ENCODE measurements at regions not wholly inside any gene's neighbourhood (a gene's known extent, or its start where the extent isn't known, plus 50 kb on each side); places are given as distances from the start of the nearest gene placed in this dataset.

DNA sequence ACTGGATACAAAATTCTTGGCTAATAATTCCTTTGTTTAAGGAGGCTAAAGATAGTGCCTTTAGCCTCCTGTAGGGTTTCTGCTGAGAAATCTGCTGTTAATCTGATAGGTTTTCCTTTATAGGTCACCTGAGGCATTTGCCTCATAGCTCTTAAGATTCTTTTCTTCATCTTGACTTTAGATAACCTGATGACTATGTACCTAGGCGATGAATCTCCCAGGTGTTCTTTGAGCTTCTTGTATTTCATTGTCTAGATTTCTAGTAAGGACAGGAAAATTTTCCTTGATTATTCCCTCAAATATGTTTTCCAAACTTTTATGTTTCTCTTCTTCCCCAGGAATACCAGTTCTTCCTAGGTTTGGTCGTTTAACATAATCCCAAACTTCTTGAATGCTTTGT lies 479.4 kb upstream of the MAN1A1 start:
- FAIRE-seq (no peak), DNase-seq (ENCODE audit: extremely low read depth in 1 of 4, low spot score in 3 of 4) (no peak), ATAC-seq (no peak)
- POLR2A ChIA-PET = no interaction called here
- H3K36me3 ChIP-seq (ENCODE audit: control insufficient read depth, insufficient read depth, low read length) = no peaks in the 10 kb centered on the region
- H3K27ac ChIP-seq (ENCODE audit: extremely low read depth, low read depth, low read length) = no peak overlapping the region
- no TSS peak for BruUV-seq (replicated peaks)
- in situ Hi-C loops (cut with MboI) = no loop called here
- H3K9me3 ChIP-seq (replicated peaks; ENCODE audit: control insufficient read depth, insufficient read depth, low read depth, low read length) = no peaks in the 10 kb centered on the region
- no peak overlapping the region for H2AFZ ChIP-seq (ENCODE audit: low read depth, low read length)
- H3K4me1 ChIP-seq (replicated peaks in 1 of 2; ENCODE audit: control insufficient read depth in 2 of 2, insufficient read depth in 2 of 2, low read length in 2 of 2) = peaks cover 0 to 4% of the 10 kb centered on the region in 2 experiments; a peak in 1 of 5 replicates
- H3K9ac ChIP-seq (ENCODE audit: insufficient read depth in 1 of 2, low read depth in 2 of 2, low read length in 2 of 2) = no peak overlapping the region
- TF ChIP-seq ZNF766 (CRISPR knock-in tag; conservative IDR thresholded peaks at IDR 0.05) (no peak), ARID2 (IDR thresholded peaks at IDR 0.05) (no peak), ZNF668 (CRISPR knock-in tag; IDR thresholded peaks at IDR 0.05) (no peak), SMARCA4 (IDR thresholded peaks at IDR 0.05) (no peak), ZNF140 (CRISPR knock-in tag; IDR thresholded peaks at IDR 0.05) (no peak), RBM34 (IDR thresholded peaks at IDR 0.05; ENCODE audit: borderline replicate concordance, insufficient read depth, low read length) (no peak), ZNF76 (CRISPR knock-in tag; IDR thresholded peaks at IDR 0.05; ENCODE audit: borderline replicate concordance) (no peak), EZH2 (IDR thresholded peaks at IDR 0.05; ENCODE audit: borderline replicate concordance, low read depth, low read length) (no peak), ZBTB12 (CRISPR knock-in tag; IDR thresholded peaks at IDR 0.05) (no peak), RBM15 (IDR thresholded peaks at IDR 0.05; ENCODE audit: insufficient read depth, low read length) (no peak), ZC3H11A (IDR thresholded peaks at IDR 0.05; ENCODE audit: low read depth, low read length) (no peak), MYBL2 (IDR thresholded peaks at IDR 0.05; ENCODE audit: low read depth) (no peak), MYBL2 (CRISPR knock-in tag; IDR thresholded peaks at IDR 0.05; ENCODE audit: borderline replicate concordance) (no peak)
- TF ChIP-seq, protein P1, sequence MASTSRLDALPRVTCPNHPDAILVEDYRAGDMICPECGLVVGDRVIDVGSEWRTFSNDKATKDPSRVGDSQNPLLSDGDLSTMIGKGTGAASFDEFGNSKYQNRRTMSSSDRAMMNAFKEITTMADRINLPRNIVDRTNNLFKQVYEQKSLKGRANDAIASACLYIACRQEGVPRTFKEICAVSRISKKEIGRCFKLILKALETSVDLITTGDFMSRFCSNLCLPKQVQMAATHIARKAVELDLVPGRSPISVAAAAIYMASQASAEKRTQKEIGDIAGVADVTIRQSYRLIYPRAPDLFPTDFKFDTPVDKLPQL (IDR thresholded peaks at IDR 0.05; ENCODE audit: extremely low read depth, insufficient read length) = no peak
- TF ChIP-seq, protein P2, sequence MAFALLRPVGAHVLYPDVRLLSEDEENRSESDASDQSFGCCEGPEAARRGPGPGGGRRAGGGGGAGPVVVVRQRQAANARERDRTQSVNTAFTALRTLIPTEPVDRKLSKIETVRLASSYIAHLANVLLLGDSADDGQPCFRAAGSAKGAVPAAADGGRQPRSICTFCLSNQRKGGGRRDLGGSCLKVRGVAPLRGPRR (CRISPR knock-in tag; IDR thresholded peaks at IDR 0.05) = no peak
- intact Hi-C loops (cut with micrococcal nuclease) = no loop called here
- H3K4me3 ChIP-seq = no peak overlapping the region
- no peaks in the 10 kb centered on the region for H3K9me1 ChIP-seq (ENCODE audit: control insufficient read depth, insufficient read depth, low read length)
- H3K79me2 ChIP-seq (ENCODE audit: control insufficient read depth, insufficient read depth, low read length) = no peaks in the 10 kb centered on the region
- no peak overlapping the region for H3K4me2 ChIP-seq (ENCODE audit: insufficient read depth, low read length)
- 0% methylated on average over 2 of the region's 2 CpGs for WGBS (ENCODE audit: insufficient coverage, low coverage, missing lambda C conversion rate)
- CTCF ChIA-PET (ENCODE audit: low intra/inter-chr PET ratio) = no interaction called here
- no peaks in the 10 kb centered on the region for H4K20me1 ChIP-seq (replicated peaks; ENCODE audit: control insufficient read depth, insufficient read depth, low read length)
- no peaks in the 10 kb centered on the region for H3K27me3 ChIP-seq (ENCODE audit: control insufficient read depth in 2 of 2, insufficient read depth in 2 of 2, low read length in 2 of 2)
